Inflammatory macrophage treated with lipopolysaccharide for 4 hours (primary cell): ENCODE measurements at regions not wholly inside any gene's neighbourhood (a gene's known extent, or its start where the extent isn't known, plus 50 kb on each side); places are given as distances from the start of the nearest gene placed in this dataset.
"Not testable (repeated sequence)": the region's sequence is repeated elsewhere in the genome, so short reads cannot be mapped to it uniquely, and the experiment has no call there.

ENCODE experiments used
- DNase-seq: peaks from one replicate; pipeline ENCODE4 v3.0.0-alpha.2; 2020

DNA sequence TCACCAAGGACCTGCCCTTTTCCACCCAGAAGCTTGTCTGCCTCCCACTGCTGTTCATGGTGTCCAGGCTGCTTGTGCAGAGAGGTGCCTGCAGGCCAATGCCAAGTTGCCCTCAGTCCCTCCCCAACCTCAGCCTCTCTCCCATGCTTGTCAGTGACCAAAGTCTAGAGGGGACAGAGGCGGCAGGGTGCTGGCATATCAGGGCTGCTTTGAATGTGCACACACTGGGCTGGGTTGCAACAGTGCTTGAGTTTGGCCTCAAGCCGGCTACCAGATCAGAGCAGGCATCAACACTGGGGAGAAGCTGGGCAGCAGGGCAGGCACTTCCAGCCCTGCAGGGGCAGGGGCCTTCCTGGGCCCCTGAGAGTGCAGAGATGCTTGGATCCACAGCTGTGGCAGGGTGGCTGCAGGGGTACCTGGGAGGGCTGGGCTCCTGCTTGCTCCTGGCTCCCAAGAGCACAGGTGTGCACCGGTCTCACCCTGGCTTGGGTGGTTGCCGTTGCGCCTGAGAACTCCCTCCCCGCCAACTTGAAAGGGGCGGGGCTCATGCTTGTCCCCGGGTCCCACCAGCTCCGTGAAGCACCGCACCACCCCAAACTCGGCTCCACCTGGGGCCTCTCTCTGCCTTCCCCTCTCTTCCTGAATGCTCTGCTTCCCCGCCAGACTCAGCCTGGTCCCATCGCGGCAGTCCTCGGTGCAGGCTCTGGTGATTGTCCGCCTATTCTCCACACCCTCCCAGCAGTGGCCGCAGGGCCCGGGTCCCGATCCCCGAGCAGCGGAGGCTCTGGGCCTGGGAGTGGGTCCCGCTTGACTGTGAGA, 1681.9 kb upstream of the ADGRL3 start:
- DNase-seq: no peak

GRCh38 chr4:59525885-59526284, 1674.2 kb upstream of the ADGRL3 start:
- DNase-seq: no peak

DNA sequence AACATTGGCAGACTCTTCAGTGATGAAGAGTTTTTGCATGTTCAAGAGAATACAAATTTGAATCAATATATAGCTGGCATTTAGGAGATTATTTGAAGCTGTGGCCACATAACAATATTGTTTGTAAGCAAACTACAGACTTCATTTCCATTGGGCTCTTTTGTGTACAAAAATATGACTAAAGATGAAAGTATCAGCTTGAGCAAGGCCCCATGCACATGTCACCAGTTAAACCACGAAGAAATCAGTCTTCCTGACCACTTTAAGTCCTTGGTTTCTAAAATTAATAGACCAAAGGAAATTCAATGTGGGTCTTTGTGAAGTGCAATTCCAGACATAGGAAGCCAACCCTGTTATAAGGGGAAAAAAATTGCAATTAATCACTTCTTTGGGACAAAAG, 1664.6 kb upstream of the ADGRL3 start:
- no peak for DNase-seq

GRCh38 chr4:59536428-59536827, 1663.7 kb upstream of the ADGRL3 start:
- no peak for DNase-seq

GRCh38 chr4:59537246-59537886, 1662.8 kb upstream of the ADGRL3 start:
- no peak for DNase-seq

DNA sequence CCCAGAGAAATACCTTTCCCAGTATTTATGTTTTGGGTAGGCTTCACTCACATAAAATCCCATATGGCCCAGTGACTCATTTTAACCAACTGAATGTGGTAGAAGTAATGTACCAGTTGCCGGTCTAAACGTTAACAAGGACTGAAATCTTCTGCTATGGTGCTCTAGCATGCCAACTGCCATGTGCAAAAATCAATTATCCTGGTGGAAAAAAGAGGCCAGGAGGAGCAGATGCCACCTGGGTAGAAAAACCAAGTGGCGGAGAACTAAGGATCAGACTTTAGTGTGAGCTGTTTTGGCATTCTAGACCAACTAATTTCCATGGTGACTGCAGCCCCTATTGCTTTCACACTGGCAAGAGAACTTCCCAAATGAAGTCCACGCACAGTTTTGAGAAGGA, 1660.7 kb upstream of the ADGRL3 start:
- DNase-seq: no peak

GRCh38 chr4:59540311-59540710, 1659.8 kb upstream of the ADGRL3 start:
- no peak for DNase-seq

- DNase-seq: peak; percentile 26
Observed at GRCh38 chr4:59553063-59553720, 1646.9 kb upstream of the ADGRL3 start.

- DNase-seq: peak; percentile 28
Observed at GRCh38 chr4:59553721-59554091, 1646.4 kb upstream of the ADGRL3 start.

DNA sequence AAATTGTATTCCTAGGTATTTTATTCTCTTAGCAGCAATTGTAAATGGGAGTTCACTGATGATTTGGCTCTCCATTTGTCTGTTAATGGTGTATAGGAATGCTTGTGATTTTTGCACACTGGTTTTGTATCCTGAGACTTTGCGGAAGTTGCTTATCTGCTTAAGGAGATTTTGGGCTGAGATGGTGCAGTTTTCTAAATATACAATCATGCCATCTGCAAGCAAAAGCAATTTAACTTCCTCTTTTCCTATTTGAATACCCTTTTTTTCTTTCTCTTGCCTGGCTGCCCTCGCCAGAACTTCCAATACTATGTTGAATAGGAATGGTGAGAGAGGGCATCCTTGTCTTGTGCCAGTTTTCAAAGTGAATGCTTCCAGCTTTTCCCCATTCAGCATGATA, 1643.9 kb upstream of the ADGRL3 start:
- not testable (repeated sequence) for DNase-seq

- not testable (repeated sequence) for DNase-seq
Observed at GRCh38 chr4:59560141-59560648, 1639.9 kb upstream of the ADGRL3 start.

DNA sequence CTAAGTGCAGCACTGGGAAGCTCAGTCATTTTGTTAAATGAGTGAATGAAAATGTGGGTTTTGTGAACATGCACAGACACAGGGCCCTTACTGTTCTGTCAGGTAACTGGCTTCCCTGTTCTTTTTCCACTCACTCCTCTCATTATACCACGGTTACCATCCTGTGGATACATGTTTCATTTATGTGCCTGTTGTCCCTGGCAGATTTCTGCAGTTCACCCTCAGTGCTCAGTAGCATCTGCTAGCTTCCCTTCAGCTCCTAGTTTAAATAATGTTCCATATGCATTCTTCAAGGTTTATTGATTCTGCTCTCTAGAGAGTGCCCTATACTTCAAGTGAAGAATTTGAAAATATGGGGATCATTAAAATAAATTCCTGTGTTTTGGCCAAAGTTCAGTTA, 1634.3 kb upstream of the ADGRL3 start:
- no peak for DNase-seq

DNA sequence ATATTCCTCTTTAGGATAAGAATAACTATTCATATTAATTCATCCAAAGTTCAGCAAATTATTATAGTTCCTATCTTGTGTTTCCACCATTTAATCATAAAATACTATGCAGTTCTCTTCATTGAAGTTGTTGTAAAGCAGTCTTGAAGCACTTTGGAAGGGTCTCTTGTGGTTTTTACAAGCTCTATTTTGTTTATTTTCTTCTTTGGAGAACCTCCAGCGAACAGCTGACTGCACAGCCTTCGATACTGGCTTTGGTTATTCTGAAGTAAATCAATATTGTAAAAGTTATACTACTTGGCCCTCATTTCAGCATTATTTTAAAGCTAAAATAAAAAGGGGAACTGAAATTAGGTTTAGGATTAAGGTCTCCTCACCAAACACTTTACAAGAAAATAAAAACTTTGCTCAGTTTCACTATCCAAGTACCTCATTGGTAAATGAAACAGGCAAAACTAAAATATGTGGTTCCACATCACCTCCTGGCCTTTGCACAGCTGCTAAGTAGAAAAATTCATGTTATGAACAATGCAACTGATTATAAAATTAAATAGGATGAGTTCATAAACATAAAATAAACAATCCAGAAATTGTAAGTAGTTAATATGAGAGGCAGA, 1629.2 kb upstream of the ADGRL3 start:
- no peak for DNase-seq

- DNase-seq: no peak
Observed at GRCh38 chr4:59571805-59572430, 1628.2 kb upstream of the ADGRL3 start.

DNA sequence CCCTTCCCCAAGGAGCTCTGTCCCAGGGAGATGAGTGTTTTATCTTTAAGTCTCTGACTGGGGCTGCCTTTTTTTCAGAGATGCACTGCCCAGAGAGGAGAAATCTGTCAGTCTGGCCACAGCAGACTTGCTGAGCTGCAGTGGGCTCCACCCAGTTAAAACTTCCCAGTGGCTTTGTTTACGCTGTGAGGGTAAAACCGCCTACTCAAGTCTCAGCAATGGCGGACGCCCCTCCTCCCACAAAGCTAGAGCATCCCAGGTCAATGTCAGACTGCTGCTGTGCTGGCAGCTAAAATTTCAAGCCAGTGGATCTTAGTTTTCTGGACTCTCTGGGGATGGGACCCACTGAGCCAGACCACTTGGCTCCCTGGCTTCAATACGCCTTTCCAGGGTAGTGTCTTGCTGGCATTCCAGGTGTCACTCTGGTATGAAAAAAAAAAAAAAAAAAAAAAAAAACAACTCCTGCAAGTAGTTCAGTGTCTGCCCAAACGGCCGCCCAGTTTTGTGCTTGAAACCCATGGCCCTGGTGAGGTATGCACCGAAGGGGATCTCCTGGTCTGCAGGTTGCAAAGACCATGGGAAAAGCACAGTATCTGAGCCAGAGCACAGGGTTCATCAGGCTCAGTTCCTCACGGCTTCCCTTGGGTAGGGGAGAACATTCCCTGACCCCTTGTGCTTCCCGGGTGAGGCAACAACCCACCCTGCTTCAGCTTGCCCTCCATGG, 1616.1 kb upstream of the ADGRL3 start:
- no peak for DNase-seq

- DNase-seq: peak; percentile 27
Observed at GRCh38 chr4:59597536-59598329, 1602.4 kb upstream of the ADGRL3 start.

DNA sequence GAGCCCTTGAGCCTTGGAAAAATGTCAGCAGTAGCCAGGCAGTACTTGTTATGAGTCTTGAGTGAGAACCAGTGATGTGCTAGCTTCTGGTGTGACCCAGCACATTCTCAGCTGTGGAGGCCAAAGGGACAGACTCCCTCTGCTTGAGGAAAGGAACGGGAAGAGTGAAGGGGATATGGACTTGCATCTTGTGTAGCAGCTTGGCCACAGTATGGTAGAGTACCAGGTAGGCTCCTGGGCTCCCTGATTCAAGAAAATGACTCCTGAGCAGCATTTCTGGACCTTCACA, 1601.9 kb upstream of the ADGRL3 start:
- DNase-seq: no peak

DNA sequence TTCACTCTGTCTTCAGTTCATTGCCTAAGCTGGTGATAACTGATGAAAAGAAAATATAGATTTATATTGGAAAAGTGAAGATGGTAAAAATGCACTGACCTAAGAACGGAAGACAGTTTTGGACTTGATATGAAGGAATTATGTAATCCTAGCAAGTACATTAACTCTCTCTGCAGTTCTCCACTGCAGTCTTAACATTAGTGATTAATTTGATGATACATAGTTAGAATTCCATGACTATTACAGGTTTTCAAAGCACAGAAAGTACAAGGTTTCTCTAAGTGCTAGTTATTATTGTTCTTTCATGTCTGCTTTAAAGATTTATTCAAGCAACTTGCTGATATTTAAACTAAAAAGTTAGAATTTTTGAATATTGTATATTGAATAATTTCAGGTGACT, 1591.7 kb upstream of the ADGRL3 start:
- DNase-seq: no peak

DNA sequence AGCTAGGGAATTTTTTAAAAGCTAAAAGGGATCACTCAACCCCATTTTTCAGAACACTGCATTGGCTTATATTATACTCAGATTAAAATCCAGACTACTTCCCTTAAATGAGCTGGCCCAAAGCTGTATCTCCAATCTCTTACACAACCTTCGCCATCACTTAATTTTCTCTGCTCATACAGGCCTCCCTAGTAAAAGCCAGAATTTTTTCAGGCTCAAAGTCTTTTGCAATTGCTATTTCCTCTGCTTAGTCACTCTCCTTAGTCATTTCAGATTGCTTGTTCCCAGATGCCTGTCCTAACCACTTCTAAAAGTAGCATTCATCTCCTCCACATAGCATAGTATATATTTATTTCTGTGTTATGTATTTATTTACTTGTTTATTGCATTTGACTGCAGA, 1587.9 kb upstream of the ADGRL3 start:
- DNase-seq: peak; percentile 67

DNA sequence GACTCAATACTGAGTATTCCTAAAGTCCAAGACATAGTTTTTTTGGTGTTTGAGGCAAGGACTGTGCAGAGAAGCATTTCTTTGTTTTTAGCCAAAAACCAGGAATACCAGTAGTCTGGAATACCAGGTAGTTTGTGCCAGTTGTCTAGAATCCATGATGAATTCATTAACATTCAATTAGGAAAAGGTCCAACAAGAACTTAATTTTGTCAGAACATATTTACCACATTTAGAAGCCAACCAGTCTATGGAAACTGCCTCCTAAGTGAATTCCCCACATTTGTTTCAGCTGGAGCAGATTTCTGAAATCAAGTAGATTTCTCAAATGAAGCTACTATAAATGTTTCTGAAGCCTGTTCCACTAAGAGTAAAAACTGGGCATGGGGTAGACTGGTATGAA, 1584.8 kb upstream of the ADGRL3 start:
- DNase-seq: no peak

DNA sequence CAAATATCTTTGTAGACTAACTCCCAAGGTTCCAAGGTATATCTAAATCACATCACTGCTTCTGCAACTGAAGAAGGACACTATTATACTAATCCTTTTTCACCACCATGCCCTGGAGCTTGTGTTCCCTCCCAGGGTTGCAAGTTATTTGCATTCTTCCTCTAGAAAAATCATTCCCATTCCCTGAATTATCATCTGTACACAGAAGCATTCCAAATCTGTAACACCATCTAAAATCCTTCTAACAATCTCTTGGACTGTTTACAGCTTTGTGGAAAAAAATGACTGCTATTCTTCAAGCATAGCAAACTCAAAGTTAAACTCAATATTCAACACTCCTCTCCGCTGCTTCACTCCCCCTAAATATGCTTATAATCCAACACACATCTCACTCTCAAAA, 1570.8 kb upstream of the ADGRL3 start:
- no peak for DNase-seq

- no peak for DNase-seq
Observed at GRCh38 chr4:59630235-59630634, 1569.9 kb upstream of the ADGRL3 start.
